CD14-positive monocyte (primary cell): ENCODE measurements at regions not wholly inside any gene's neighbourhood (a gene's known extent, or its start where the extent isn't known, plus 50 kb on each side); places are given as distances from the start of the nearest gene placed in this dataset.

Experiments
- DNase-seq, 3 donors: peaks; one replicate each; pipeline ENCODE4 v3.0.0-alpha.2; 2011 to 2022
- H2AFZ ChIP-seq: 2 replicates; pipeline ENCODE4 v1.6.0; 2012; ENCODE audit warnings: mild to moderate bottlenecking, low read depth, low read length, inconsistent platforms; ENCODE audit not compliant: insufficient read depth, poor library complexity, severe bottlenecking
- H3K27ac ChIP-seq, 2 donors: 1 replicate in 1 of 2; 2 replicates in 1 of 2; pipeline ENCODE4 v1.5.1; 2012 to 2013; ENCODE audit warnings: low read length in 2 of 2, control low read depth in 1 of 2, inconsistent platforms in 1 of 2, low read depth in 1 of 2, mild to moderate bottlenecking in 1 of 2
- H3K27me3 ChIP-seq, 2 donors: one replicate each; pipeline versions ENCODE4 v1.6.0 to v1.6.1; 2011 to 2013; ENCODE audit warnings: low read length in 2 of 2; ENCODE audit not compliant: control insufficient read depth in 2 of 2, insufficient read depth in 2 of 2
- H3K36me3 ChIP-seq, 2 donors: replicated peaks in 1 of 2; 1 replicate in 1 of 2; 2 replicates in 1 of 2; pipeline versions ENCODE4 v1.5.1 to v1.6.1; 2012 to 2013; ENCODE audit warnings: low read length in 2 of 2, control low read depth in 1 of 2, inconsistent platforms in 1 of 2, mild to moderate bottlenecking in 1 of 2; ENCODE audit not compliant: insufficient read depth in 2 of 2, control insufficient read depth in 1 of 2
- H3K4me1 ChIP-seq, 2 donors: 1 replicate in 1 of 2; 2 replicates in 1 of 2; pipeline versions ENCODE4 v1.5.1 to v1.6.1; 2012 to 2013; ENCODE audit warnings: low read length in 2 of 2, control low read depth in 1 of 2, inconsistent platforms in 1 of 2, mild to moderate bottlenecking in 1 of 2, moderate library complexity in 1 of 2; ENCODE audit not compliant: insufficient read depth in 2 of 2, control insufficient read depth in 1 of 2
- H3K4me2 ChIP-seq: replicated peaks from 2 replicates; pipeline ENCODE3; 2012; ENCODE audit warnings: low read length, moderate library complexity, mild to moderate bottlenecking; ENCODE audit not compliant: poor library complexity, severe bottlenecking; ENCODE audit errors: extremely low read depth
- H3K4me3 ChIP-seq, 3 experiments: fragments of 200-600 bp in 1 of 3; sonication (generic) in 1 of 3; replicated peaks in 1 of 3; 1 replicate in 2 of 3; 2 replicates in 1 of 3; pipeline ENCODE4 v1.5.1; 2011 to 2013; ENCODE audit warnings: low read length in 3 of 3, mild to moderate bottlenecking in 3 of 3, control low read depth in 2 of 3, low read depth in 2 of 3, inconsistent platforms in 1 of 3, moderate library complexity in 1 of 3
- H3K79me2 ChIP-seq: 2 replicates; pipeline ENCODE4 v1.6.0; 2012; ENCODE audit warnings: mild to moderate bottlenecking, control low read depth, inconsistent platforms, low read length, moderate library complexity; ENCODE audit not compliant: insufficient read depth
- H3K9ac ChIP-seq: 2 replicates; pipeline ENCODE4 v1.6.0; 2017; ENCODE audit warnings: low read length, mild to moderate bottlenecking; ENCODE audit not compliant: insufficient read depth, poor library complexity, severe bottlenecking
- H3K9me3 ChIP-seq, 2 donors: replicated peaks in 1 of 2; 1 replicate in 1 of 2; 2 replicates in 1 of 2; pipeline versions ENCODE4 v1.5.1 to v1.6.1; 2012 to 2013; ENCODE audit warnings: low read length in 2 of 2, control low read depth in 1 of 2; ENCODE audit not compliant: control insufficient read depth in 1 of 2, insufficient read depth in 1 of 2
- H4K20me1 ChIP-seq: 2 replicates; pipeline ENCODE4 v1.6.0; 2012; ENCODE audit warnings: mild to moderate bottlenecking, low read length, control low read depth, moderate library complexity; ENCODE audit not compliant: insufficient read depth
- H3K27ac Mint-ChIP-seq, 7 donors: one replicate each; pipeline ENCODE4 v1.8.0; 2020; ENCODE audit warnings: mild to moderate bottlenecking in 7 of 7, mixed read lengths in 7 of 7, moderate library complexity in 6 of 7, inconsistent platforms in 2 of 7
- H3K27me3 Mint-ChIP-seq, 3 donors: one replicate each; pipeline ENCODE4 v1.8.0; 2021 to 2022; ENCODE audit warnings: low read depth in 3 of 3, mild to moderate bottlenecking in 3 of 3, mixed read lengths in 3 of 3, moderate library complexity in 3 of 3, inconsistent platforms in 1 of 3
- H3K36me3 Mint-ChIP-seq, 2 donors: one replicate each; pipeline ENCODE4 v1.8.0; 2020; ENCODE audit warnings: mixed read lengths in 2 of 2, inconsistent platforms in 1 of 2, mild to moderate bottlenecking in 1 of 2
- H3K4me1 Mint-ChIP-seq: one replicate; pipeline ENCODE4 v1.8.0; 2020; ENCODE audit warnings: mild to moderate bottlenecking, mixed read lengths
- H3K4me3 Mint-ChIP-seq, 2 donors: one replicate each; pipeline ENCODE4 v1.8.0; 2020; ENCODE audit warnings: mild to moderate bottlenecking in 2 of 2, mixed read lengths in 2 of 2, moderate library complexity in 1 of 2
- H3K9me3 Mint-ChIP-seq, 7 donors: one replicate each; pipeline ENCODE4 v1.8.0; 2020 to 2022; ENCODE audit warnings: mixed read lengths in 7 of 7, mild to moderate bottlenecking in 6 of 7, moderate library complexity in 6 of 7, inconsistent platforms in 2 of 7
- WGBS: methylation state at CpG from one replicate; pipeline ENCODE4 v1.1.5; 2013; ENCODE audit warnings: missing lambda C conversion rate; ENCODE audit not compliant: insufficient coverage; 5-methylcytosine and 5-hydroxymethylcytosine counted together
- intact Hi-C, 2 donors: fragments of 100-400 bp; cut with micrococcal nuclease; formaldehyde crosslinking; loops; one replicate each; pipeline versions ENCODE4 v1.15.0 to v1.15.1; 2023
- TF ChIP-seq, protein P1 (sequence below): fragments of 200-600 bp; IDR thresholded peaks from one replicate; pipeline ENCODE4 v1.8.0; 2022; ENCODE audit warnings: antibody characterized with exemption, mild to moderate bottlenecking

DNA sequence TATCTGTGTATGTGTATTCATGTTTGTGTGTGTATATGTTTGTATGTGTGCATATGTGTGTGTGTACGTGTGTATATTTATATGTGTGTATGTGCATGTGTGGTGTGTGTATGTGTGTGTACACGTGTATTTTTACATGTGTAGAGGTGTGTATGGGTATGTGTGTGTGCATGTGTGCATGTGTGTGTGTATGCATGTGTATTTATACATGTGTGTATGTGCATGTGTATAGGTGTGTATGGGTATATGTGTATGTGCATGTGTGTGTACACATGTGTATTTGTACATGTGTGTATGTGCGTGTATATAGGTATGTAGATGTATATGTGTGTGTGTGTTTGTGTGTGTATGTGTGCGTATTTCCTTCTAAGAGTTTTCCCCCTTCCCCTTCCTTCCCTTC is 207.7 kb upstream of the ATP6AP2 start:
- Mint-ChIP-seq H3K4me1 (peaks cover 7% of the 10 kb centered on the region), H3K27ac (no peak overlapping the region), H3K27me3 (peaks cover 2 to 13% (median 3%) of the 10 kb centered on the region in 3 donors), H3K4me3 (no peak overlapping the region), H3K9me3 (peaks cover 0 to 2% (median 0%) of the 10 kb centered on the region in 7 donors), H3K36me3 (no peaks in the 10 kb centered on the region)
- Histone ChIP-seq H2AFZ (no peak overlapping the region), H3K79me2 (no peaks in the 10 kb centered on the region), H3K4me1 (no peaks in the 10 kb centered on the region), H3K9me3 (no peaks in the 10 kb centered on the region), H3K9ac (no peak overlapping the region), H3K4me2 (no peak overlapping the region), H3K27ac (no peak overlapping the region), H3K4me3 (no peak overlapping the region), H3K27me3 (no peaks in the 10 kb centered on the region), H3K36me3 (no peaks in the 10 kb centered on the region), H4K20me1 (no peaks in the 10 kb centered on the region)
- no peak for DNase-seq
- TF ChIP-seq, protein P1, sequence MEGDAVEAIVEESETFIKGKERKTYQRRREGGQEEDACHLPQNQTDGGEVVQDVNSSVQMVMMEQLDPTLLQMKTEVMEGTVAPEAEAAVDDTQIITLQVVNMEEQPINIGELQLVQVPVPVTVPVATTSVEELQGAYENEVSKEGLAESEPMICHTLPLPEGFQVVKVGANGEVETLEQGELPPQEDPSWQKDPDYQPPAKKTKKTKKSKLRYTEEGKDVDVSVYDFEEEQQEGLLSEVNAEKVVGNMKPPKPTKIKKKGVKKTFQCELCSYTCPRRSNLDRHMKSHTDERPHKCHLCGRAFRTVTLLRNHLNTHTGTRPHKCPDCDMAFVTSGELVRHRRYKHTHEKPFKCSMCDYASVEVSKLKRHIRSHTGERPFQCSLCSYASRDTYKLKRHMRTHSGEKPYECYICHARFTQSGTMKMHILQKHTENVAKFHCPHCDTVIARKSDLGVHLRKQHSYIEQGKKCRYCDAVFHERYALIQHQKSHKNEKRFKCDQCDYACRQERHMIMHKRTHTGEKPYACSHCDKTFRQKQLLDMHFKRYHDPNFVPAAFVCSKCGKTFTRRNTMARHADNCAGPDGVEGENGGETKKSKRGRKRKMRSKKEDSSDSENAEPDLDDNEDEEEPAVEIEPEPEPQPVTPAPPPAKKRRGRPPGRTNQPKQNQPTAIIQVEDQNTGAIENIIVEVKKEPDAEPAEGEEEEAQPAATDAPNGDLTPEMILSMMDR: no peak
- WGBS: no CpG with 5 or more reads among the region's 4 CpGs
- intact Hi-C loops: no loop called here

DNA sequence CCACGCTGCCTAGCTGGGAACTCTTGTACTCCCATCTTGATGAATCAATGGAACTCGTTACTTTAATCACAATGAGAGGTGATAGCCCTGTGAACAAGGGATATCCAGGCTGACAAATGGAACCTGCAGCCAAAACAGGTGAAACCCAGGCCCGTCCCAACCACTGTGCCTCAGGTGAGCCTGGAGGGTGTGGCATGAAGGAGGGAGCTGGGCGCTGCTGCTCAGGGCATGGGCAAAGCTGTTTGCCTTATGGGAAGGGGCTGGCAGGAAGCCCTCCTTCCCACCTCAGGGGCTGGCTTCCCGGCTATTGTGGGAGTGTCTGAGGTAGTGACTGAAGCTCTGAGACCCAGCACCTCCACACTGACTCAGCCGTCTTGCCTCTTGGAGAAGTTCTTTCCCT is 209.4 kb upstream of the ATP6AP2 start:
- Mint-ChIP-seq H3K9me3 (peaks cover 0 to 2% (median 0%) of the 10 kb centered on the region in 7 donors), H3K4me3 (no peak overlapping the region), H3K4me1 (peaks cover 3% of the 10 kb centered on the region), H3K27ac (no peak overlapping the region), H3K27me3 (peaks cover 3 to 7% (median 3%) of the 10 kb centered on the region in 3 donors), H3K36me3 (no peaks in the 10 kb centered on the region)
- TF ChIP-seq, protein P1: no peak
- H3K4me3 ChIP-seq: no peak overlapping the region
- H2AFZ ChIP-seq: no peak overlapping the region
- 100% methylated on average over 1 of the region's 6 CpGs for WGBS
- no peak overlapping the region for H3K27ac ChIP-seq
- no peaks in the 10 kb centered on the region for H3K79me2 ChIP-seq
- no peaks in the 10 kb centered on the region for H3K9me3 ChIP-seq
- no peak overlapping the region for H3K4me2 ChIP-seq
- intact Hi-C loops: no loop called here
- H3K27me3 ChIP-seq: no peaks in the 10 kb centered on the region
- H4K20me1 ChIP-seq: no peaks in the 10 kb centered on the region
- H3K36me3 ChIP-seq: no peaks in the 10 kb centered on the region
- no peak overlapping the region for H3K9ac ChIP-seq
- no peak for DNase-seq
- no peaks in the 10 kb centered on the region for H3K4me1 ChIP-seq
